Neutrophil (primary cell): ENCODE measurements at regions not wholly inside any gene's neighbourhood (a gene's known extent, or its start where the extent isn't known, plus 50 kb on each side); places are given as distances from the start of the nearest gene placed in this dataset.
"Not testable (repeated sequence)": the region's sequence is repeated elsewhere in the genome, so short reads cannot be mapped to it uniquely, and the experiment has no call there.

Experiments
- H3K27ac ChIP-seq: fragments of 200-600 bp; sonication (generic); 2 replicates; pipeline ENCODE4 v1.5.1; 2016; ENCODE audit warnings: mild to moderate bottlenecking, moderate library complexity
- H3K27me3 ChIP-seq: fragments of 200-600 bp; sonication (generic); 2 replicates; pipeline ENCODE4 v1.6.0; 2016; ENCODE audit warnings: mild to moderate bottlenecking
- H3K36me3 ChIP-seq: fragments of 200-600 bp; sonication (generic); 2 replicates; pipeline ENCODE4 v1.5.1; 2017
- H3K4me1 ChIP-seq, 2 experiments: fragments of 200-600 bp in 1 of 2; sonication (generic) in 1 of 2; 1 replicate in 1 of 2; 2 replicates in 1 of 2; pipeline versions ENCODE4 v1.5.1 to v1.6.1; 2013 to 2016; ENCODE audit warnings: low read depth in 1 of 2, low read length in 1 of 2, mild to moderate bottlenecking in 1 of 2, moderate library complexity in 1 of 2; ENCODE audit not compliant: control insufficient read depth in 1 of 2, insufficient read depth in 1 of 2
- H3K4me3 ChIP-seq, 2 experiments: fragments of 200-600 bp in 1 of 2; sonication (generic) in 1 of 2; 1 replicate in 1 of 2; 2 replicates in 1 of 2; pipeline ENCODE4 v1.5.1; 2013 to 2016; ENCODE audit warnings: low read depth in 1 of 2, low read length in 1 of 2, mild to moderate bottlenecking in 1 of 2, moderate library complexity in 1 of 2
- H3K9me3 ChIP-seq: fragments of 200-600 bp; sonication (generic); 2 replicates; pipeline ENCODE4 v1.5.1; 2016
- TF ChIP-seq, protein P1 (sequence below): fragments of 200-600 bp; sonication (generic); IDR thresholded peaks from 2 replicates; pipeline ENCODE4 v1.5.1; 2016; ENCODE audit warnings: antibody characterized with exemption

DNA sequence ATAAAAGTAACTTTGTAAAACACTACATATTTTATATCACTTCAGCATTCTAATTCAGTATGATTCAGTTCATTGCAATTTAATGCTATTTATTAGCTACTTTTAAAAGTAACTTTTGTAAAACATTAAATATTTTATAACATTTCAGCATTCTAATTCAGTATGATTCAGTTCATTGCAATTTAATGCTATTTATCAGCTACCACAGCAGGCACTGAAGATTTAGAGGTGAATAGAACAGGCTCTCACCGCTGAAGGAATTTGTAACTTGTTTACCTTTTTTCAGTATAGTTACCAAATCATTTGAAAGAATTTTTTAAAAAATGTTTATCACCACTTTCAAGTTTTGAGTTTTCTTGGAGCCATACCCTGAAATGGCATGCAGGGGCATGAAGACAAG lies 266.4 kb upstream of the DAB2 start:
- TF ChIP-seq, protein P1, sequence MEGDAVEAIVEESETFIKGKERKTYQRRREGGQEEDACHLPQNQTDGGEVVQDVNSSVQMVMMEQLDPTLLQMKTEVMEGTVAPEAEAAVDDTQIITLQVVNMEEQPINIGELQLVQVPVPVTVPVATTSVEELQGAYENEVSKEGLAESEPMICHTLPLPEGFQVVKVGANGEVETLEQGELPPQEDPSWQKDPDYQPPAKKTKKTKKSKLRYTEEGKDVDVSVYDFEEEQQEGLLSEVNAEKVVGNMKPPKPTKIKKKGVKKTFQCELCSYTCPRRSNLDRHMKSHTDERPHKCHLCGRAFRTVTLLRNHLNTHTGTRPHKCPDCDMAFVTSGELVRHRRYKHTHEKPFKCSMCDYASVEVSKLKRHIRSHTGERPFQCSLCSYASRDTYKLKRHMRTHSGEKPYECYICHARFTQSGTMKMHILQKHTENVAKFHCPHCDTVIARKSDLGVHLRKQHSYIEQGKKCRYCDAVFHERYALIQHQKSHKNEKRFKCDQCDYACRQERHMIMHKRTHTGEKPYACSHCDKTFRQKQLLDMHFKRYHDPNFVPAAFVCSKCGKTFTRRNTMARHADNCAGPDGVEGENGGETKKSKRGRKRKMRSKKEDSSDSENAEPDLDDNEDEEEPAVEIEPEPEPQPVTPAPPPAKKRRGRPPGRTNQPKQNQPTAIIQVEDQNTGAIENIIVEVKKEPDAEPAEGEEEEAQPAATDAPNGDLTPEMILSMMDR, result no peak
- Histone ChIP-seq H3K36me3 (no peaks in the 10 kb centered on the region), H3K27me3 (no peaks in the 10 kb centered on the region)

DNA sequence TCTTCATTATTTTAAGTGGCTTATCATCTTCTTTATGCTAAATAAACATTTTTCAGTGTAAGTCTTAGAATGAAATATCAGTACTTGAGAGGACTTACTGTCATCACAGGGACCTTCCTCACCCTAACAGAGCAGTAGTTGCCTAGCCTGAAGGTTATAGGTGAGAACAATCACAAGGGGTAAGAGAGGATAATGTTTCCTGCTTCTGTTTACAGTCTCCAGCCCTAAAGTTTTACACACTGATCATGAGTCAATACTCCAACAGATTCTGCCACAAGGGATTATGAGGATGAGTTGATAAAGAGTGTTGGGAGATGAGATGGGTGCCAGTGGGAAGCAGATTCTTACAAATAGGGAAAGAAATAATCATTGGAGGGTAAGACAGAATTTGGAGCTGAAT lies 265.1 kb upstream of the DAB2 start:
- H3K27ac ChIP-seq, result no peak overlapping the region
- TF ChIP-seq, protein P1, result no peak
- no peak overlapping the region for H3K4me3 ChIP-seq
- no peaks in the 10 kb centered on the region for H3K27me3 ChIP-seq
- H3K4me1 ChIP-seq, result no peaks in the 10 kb centered on the region
- no peaks in the 10 kb centered on the region for H3K36me3 ChIP-seq
- peaks cover 8% of the 10 kb centered on the region for H3K9me3 ChIP-seq

More for the DNA sequence above, 266.4 kb upstream of the DAB2 start:
- H3K4me1 ChIP-seq, result no peaks in the 10 kb centered on the region
- H3K4me3 ChIP-seq, result no peak overlapping the region
- H3K9me3 ChIP-seq, result peaks cover 8% of the 10 kb centered on the region
- H3K27ac ChIP-seq, result no peak overlapping the region

DNA sequence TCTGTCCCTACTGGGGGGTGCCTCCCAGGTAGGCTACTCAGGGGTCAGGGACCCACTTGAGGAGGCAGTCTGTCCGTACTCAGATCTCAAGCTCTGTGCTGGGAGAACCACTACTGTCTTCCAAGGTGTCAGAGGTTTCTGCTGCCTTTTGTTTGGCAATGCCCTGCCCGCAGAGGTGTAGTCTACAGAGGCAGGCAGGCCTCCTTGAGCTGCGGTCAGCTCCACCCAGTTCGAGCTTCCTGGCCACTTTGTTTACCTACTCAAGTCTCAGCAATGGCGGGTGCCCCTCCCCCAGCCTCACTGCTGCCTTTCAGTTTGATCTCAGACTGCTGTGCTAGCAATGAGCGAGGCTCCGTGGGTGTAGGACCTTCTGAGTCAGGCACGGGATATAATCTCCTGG lies 263.1 kb upstream of the DAB2 start:
- not testable (repeated sequence) for H3K27ac ChIP-seq, H3K36me3 ChIP-seq, H3K9me3 ChIP-seq, H3K4me1 ChIP-seq, H3K4me3 ChIP-seq, H3K27me3 ChIP-seq

DNA sequence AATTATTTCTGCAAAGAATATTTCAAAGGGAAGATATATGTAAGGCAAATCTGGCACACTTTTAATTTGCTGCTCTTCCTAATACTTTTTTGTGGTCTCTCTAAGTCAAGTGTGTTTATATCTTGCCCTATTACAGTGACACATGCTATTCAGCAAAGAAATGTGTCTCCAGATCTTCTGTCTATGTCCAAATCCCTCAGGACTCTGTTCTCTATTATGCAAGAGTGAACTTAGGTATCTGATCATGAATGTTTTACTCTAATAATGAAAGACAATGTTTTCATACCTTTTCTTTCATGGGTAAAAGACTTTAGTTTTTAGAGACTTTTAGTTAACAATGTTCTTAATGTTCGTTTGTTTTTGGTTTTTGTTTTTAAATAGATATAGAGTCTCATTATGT lies 255.4 kb upstream of the DAB2 start:
- TF ChIP-seq, protein P1, result no peak
- Histone ChIP-seq H3K27ac (no peak overlapping the region), H3K4me3 (no peak overlapping the region), H3K27me3 (no peaks in the 10 kb centered on the region), H3K36me3 (no peaks in the 10 kb centered on the region), H3K9me3 (no peaks in the 10 kb centered on the region), H3K4me1 (no peaks in the 10 kb centered on the region)

DNA sequence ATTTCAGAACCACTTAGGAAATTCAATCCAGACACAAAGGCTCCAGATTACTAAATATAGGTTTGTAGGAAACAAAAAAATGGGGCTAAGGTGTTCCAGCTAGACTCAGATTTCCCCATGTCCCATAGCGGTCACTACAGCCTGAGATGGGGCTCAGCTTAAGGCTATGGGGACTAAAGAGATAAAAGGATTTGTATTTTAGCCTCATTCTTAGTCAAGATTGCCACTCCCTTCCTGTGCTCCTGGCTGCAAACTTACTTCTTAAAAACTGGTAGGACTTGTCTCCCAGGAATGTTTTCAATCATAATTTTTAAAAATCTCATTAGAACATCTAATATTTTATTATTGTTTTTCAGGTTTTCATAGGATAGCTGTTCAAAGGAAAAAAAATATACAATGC lies 253.8 kb upstream of the DAB2 start:
- Histone ChIP-seq H3K4me3 (no peak overlapping the region), H3K27me3 (no peaks in the 10 kb centered on the region), H3K9me3 (no peaks in the 10 kb centered on the region), H3K27ac (no peak overlapping the region), H3K36me3 (no peaks in the 10 kb centered on the region), H3K4me1 (no peaks in the 10 kb centered on the region)
- TF ChIP-seq, protein P1, result no peak

DNA sequence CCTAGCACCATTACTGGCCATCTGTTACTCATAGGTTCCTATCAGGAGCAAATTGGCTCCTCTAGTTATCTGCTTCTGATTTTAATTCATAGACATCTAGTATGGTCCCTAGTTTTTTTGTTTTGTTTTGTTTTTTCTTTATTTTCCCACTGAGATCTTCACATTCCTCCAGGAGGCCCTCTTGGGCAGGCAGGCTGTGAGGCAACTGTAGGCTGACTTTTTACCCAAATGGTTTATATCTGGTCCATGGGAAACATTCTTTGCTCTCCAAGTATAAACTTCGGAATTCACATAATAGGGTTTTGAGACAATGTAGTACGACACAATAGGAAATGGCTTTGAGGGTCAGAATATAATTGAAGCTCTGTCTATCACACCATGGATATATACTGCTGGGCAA lies 250.9 kb upstream of the DAB2 start:
- Histone ChIP-seq H3K27ac (no peak overlapping the region), H3K9me3 (no peaks in the 10 kb centered on the region), H3K27me3 (no peaks in the 10 kb centered on the region), H3K36me3 (no peaks in the 10 kb centered on the region), H3K4me1 (no peaks in the 10 kb centered on the region), H3K4me3 (no peak overlapping the region)
- TF ChIP-seq, protein P1, result no peak
